HL-60 (cell line): ENCODE measurements at regions not wholly inside any gene's neighbourhood (a gene's known extent, or its start where the extent isn't known, plus 50 kb on each side); places are given as distances from the start of the nearest gene placed in this dataset.

Experiments
- GABPA ChIP-seq: IDR thresholded peaks from 2 replicates; pipeline ENCODE4 v1.6.1; 2012; ENCODE audit warnings: low read depth
- POLR2AphosphoS5 ChIP-seq: IDR thresholded peaks from 2 replicates; pipeline ENCODE4 v1.6.1; 2012; ENCODE audit warnings: low read depth
- TF ChIP-seq, protein P1 (sequence below): IDR thresholded peaks from one replicate; pipeline ENCODE4 v1.5.1; 2011; ENCODE audit warnings: low read length, control low read depth, inconsistent platforms; ENCODE audit not compliant: insufficient read depth

DNA sequence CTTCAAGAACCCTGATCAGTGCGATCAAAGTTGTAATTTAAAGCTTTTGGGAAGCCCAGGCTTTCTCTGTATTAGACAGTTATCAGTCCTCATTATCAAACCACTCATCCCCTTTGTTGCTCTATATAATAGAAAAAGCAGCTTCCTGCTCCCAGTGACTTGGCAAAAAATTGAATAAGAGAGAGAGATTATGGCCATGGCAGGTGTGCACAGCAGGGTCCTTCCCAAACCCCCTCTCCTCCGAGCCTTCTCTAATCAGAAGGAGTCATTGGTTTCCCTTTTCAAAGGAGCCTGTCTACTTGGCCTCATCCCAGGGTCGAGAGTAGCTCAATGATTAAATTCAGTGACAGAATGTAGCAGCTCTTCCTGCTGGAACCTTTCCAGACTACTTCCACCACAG lies 81.5 kb downstream of the SEMA4F start:
- TF ChIP-seq, protein P1, sequence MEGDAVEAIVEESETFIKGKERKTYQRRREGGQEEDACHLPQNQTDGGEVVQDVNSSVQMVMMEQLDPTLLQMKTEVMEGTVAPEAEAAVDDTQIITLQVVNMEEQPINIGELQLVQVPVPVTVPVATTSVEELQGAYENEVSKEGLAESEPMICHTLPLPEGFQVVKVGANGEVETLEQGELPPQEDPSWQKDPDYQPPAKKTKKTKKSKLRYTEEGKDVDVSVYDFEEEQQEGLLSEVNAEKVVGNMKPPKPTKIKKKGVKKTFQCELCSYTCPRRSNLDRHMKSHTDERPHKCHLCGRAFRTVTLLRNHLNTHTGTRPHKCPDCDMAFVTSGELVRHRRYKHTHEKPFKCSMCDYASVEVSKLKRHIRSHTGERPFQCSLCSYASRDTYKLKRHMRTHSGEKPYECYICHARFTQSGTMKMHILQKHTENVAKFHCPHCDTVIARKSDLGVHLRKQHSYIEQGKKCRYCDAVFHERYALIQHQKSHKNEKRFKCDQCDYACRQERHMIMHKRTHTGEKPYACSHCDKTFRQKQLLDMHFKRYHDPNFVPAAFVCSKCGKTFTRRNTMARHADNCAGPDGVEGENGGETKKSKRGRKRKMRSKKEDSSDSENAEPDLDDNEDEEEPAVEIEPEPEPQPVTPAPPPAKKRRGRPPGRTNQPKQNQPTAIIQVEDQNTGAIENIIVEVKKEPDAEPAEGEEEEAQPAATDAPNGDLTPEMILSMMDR = no peak
- TF ChIP-seq GABPA (no peak), POLR2AphosphoS5 (no peak)
